Pancreas (tissue), 10 donors: ENCODE measurements at regions not wholly inside any gene's neighbourhood (a gene's known extent, or its start where the extent isn't known, plus 50 kb on each side); places are given as distances from the start of the nearest gene placed in this dataset.

Experiments
- ATAC-seq, 4 donors: fragments of 200-7000 bp; cut with Tn5 transposase; one replicate each; pipeline versions ENCODE4 v1.8.0 to v1.9.1; 2020; ENCODE audit warnings: mild to moderate bottlenecking in 4 of 4, moderate library complexity in 4 of 4
- DNase-seq, 6 donors: peaks; one replicate each; pipeline ENCODE4 v3.0.0-alpha.2; 2020
- FAIRE-seq: peaks from 2 replicates; lab custom pipeline; 2012; peaks lifted over from hg19 to GRCh38; lab: Jason Lieb, UNC
- H3K27ac ChIP-seq, 4 donors: fragments of 200-600 bp; sonication (generic); 1 replicate in 3 of 4; 2 replicates in 1 of 4; pipeline versions ENCODE4 v1.5.0 to v1.8.0; 2020
- H3K27me3 ChIP-seq, 4 donors: fragments of 200-600 bp; one replicate each; pipeline ENCODE4 v1.8.0; 2021
- H3K36me3 ChIP-seq, 3 donors: fragments of 200-600 bp; sonication (generic) in 1 of 3; one replicate each; pipeline versions ENCODE4 v1.5.0 to v1.8.0; 2020 to 2021
- H3K4me1 ChIP-seq, 3 donors: fragments of 200-600 bp; one replicate each; pipeline ENCODE4 v1.8.0; 2021
- H3K4me3 ChIP-seq, 4 donors: fragments of 200-600 bp; sonication (generic) in 2 of 4; one replicate each; pipeline versions ENCODE4 v1.5.0 to v1.8.0; 2020 to 2021
- H3K9me3 ChIP-seq, 4 donors: fragments of 200-600 bp; one replicate each; pipeline ENCODE4 v1.8.0; 2021
- WGBS, 2 donors: extraction: QIAGEN DNeasy Blood & Tissue Kit; methylation state at CpG; one replicate each; pipeline ENCODE4 v1.1.7; 2013; 5-methylcytosine and 5-hydroxymethylcytosine counted together
- intact Hi-C, 3 donors: fragments of 100-400 bp; cut with DNase I; formaldehyde crosslinking; loops; one replicate each; pipeline versions ENCODE4 v1.11.1 to v1.14.2; 2022
- TF ChIP-seq, protein P1 (sequence below), 4 donors: fragments of 200-600 bp; sonication (generic) in 3 of 4; IDR thresholded peaks; one replicate each; pipeline versions ENCODE4 v1.5.0 to v1.8.0; 2021; ENCODE audit warnings: antibody characterized with exemption in 4 of 4
- donor health status: healthy with polysubstance abuse.
- donor health status: DM: no; HTN: no; CAD: no; lungs with moderate emphysema.
- donor health status: DM: no; HTN: no; CAD: no.
- donor health status: control.
- donor health status: control.
- donor health status: Bipolar disorder and iron deficiency.
- donor health status: DM: yes; HTN: yes; CAD: no.
- donor health status: DM: no; HTN: no; CAD: no.
- donor health status: DM: no; HTN: no; CAD: no.
- donor health status: DM: yes; HTN: yes; CAD: no.

DNA sequence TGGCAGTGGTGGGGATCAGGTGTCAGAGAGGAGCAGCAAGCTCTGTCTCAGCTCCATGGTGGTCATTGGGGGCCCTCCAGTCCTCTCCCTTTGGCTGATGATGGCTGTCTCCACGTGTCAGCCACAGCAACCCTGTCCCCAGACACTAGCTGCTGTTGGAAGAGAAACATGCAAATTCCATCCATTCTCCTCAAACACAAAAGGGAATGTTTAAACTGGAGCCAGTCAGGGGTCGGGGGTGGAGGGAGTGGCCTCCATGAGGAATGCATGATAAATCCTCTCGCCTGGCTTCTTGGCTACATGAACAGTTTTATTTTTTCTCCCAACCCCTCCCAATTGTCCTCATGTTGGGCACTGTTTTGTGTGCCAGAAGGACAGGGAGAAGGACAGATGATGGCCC is 86.4 kb downstream of the EDN3 start:
- ATAC-seq: no peak
- TF ChIP-seq, protein P1, sequence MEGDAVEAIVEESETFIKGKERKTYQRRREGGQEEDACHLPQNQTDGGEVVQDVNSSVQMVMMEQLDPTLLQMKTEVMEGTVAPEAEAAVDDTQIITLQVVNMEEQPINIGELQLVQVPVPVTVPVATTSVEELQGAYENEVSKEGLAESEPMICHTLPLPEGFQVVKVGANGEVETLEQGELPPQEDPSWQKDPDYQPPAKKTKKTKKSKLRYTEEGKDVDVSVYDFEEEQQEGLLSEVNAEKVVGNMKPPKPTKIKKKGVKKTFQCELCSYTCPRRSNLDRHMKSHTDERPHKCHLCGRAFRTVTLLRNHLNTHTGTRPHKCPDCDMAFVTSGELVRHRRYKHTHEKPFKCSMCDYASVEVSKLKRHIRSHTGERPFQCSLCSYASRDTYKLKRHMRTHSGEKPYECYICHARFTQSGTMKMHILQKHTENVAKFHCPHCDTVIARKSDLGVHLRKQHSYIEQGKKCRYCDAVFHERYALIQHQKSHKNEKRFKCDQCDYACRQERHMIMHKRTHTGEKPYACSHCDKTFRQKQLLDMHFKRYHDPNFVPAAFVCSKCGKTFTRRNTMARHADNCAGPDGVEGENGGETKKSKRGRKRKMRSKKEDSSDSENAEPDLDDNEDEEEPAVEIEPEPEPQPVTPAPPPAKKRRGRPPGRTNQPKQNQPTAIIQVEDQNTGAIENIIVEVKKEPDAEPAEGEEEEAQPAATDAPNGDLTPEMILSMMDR (IDR thresholded peaks at IDR 0.05): no peak
- H3K27me3 ChIP-seq: no peaks in the 10 kb centered on the region
- H3K4me3 ChIP-seq: no peak overlapping the region
- no peak for DNase-seq
- H3K4me1 ChIP-seq: no peaks in the 10 kb centered on the region
- H3K9me3 ChIP-seq: no peaks in the 10 kb centered on the region
- intact Hi-C loops: no loop called here
- no peak for FAIRE-seq
- no peak overlapping the region for H3K27ac ChIP-seq
- WGBS, 2 donors: 31 to 45% methylated on average over 3 of the region's 3 CpGs
- H3K36me3 ChIP-seq: no peaks in the 10 kb centered on the region

DNA sequence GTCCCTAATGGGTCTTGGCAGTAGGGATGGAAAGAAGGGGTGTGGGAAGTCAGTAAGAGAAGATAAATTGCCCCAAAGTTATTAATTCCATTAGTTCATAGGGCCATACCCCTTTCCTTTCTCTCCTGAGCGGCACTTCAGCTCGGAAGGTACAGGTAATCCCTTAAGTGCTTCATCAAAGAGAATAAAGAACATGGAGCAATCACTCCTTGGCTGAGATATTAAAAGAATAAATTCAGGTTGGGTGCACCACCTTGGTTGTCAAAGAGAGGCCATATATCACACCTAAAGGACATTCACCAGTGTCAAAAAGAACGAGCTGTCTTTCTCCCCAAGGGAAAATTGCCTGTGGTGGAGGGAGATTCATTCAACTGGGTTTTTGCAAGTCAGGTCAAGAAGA is 87.5 kb downstream of the EDN3 start:
- no peak overlapping the region for H3K4me3 ChIP-seq
- no peak overlapping the region for H3K27ac ChIP-seq
- FAIRE-seq: no peak
- no peak for DNase-seq
- intact Hi-C loops: no loop called here
- TF ChIP-seq, protein P1 (IDR thresholded peaks at IDR 0.05): no peak
- no peaks in the 10 kb centered on the region for H3K9me3 ChIP-seq
- H3K4me1 ChIP-seq: no peaks in the 10 kb centered on the region
- no peaks in the 10 kb centered on the region for H3K27me3 ChIP-seq
- 70 to 78% methylated on average over 3 of the region's 3 CpGs for WGBS, 2 donors
- H3K36me3 ChIP-seq: no peaks in the 10 kb centered on the region
- ATAC-seq: no peak

DNA sequence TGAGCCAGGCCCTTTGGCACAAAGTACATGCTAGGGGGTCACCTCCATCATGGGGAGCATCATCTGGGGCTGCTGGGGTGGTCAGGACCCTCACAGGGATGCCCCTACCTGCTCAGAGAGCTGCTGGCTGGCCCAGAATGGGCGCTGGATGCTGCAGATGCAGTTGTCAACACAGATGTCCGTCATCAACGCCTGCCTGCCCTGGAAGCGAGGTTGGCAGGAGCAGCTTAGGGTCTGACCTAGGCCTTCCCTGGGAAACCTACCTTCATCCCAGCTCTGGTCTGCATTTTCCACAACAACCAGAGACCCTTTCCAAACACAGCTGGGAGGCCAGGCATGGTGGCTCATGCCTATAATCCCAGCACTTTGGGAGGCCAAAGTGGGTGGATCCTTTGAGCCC is 88.0 kb downstream of the EDN3 start:
- H3K27ac ChIP-seq: no peak overlapping the region
- intact Hi-C loops: no loop called here
- no peaks in the 10 kb centered on the region for H3K27me3 ChIP-seq
- no peaks in the 10 kb centered on the region for H3K9me3 ChIP-seq
- no peak for FAIRE-seq
- H3K4me3 ChIP-seq: no peak overlapping the region
- no peak for ATAC-seq
- 72 to 85% methylated on average over 4 of the region's 4 CpGs for WGBS, 2 donors
- H3K36me3 ChIP-seq: no peaks in the 10 kb centered on the region
- no peaks in the 10 kb centered on the region for H3K4me1 ChIP-seq
- no peak for DNase-seq
- TF ChIP-seq, protein P1 (IDR thresholded peaks at IDR 0.05): no peak

DNA sequence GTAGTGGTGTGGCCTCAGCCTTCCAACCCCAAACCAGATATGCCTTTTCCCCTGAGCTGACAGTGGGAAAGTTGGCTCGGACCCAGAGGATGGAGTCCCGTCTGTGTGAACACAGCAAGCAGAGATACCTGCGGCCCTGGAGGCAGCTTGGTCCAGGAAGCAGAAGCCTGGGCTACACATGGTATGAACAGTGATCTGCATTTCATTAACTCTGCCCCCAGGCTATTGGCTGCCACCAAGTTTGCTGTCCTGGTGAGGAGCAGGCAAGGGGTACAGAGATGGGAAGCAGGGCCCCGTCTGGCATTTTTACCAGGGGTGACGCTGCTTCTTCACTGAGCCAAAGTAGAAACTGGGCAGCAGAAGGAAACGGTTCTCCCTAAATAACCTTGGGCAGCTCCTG is 90.0 kb downstream of the EDN3 start:
- WGBS, 2 donors: 51 to 57% methylated on average over 6 of the region's 6 CpGs
- Histone ChIP-seq H3K9me3 (no peaks in the 10 kb centered on the region), H3K4me3 (no peak overlapping the region), H3K27ac (no peak overlapping the region), H3K4me1 (no peaks in the 10 kb centered on the region), H3K27me3 (no peaks in the 10 kb centered on the region), H3K36me3 (no peaks in the 10 kb centered on the region)
- DNase-seq (no peak), ATAC-seq (no peak), FAIRE-seq (no peak)
- intact Hi-C loops: no loop called here
- TF ChIP-seq, protein P1 (IDR thresholded peaks at IDR 0.05): no peak

DNA sequence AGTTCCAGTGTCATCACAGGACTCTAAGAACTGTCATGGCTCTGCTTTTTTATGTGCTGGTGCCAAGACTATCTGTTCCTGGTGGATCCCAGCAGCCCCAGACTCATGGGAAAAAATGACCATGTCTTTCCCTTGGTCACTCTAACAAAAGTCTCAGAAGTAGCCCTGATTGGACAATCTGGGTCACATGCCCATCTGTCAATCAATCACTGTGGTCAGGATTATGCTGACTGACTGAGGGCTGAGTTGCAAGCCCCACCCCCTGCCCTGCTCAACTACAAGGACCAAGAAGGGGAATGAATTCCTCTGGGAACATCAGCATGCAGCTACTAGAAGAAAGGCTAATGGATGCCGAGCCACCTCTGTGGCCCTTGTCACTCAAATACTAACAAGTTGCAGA is 91.6 kb downstream of the EDN3 start:
- FAIRE-seq: no peak
- H3K4me3 ChIP-seq: no peak overlapping the region
- H3K27ac ChIP-seq: no peak overlapping the region
- WGBS, 2 donors: 70 to 79% methylated on average over 1 of the region's 1 CpG
- H3K9me3 ChIP-seq: no peaks in the 10 kb centered on the region
- no peak for ATAC-seq
- DNase-seq: no peak
- no peaks in the 10 kb centered on the region for H3K27me3 ChIP-seq
- intact Hi-C loops: no loop called here
- H3K4me1 ChIP-seq: no peaks in the 10 kb centered on the region
- TF ChIP-seq, protein P1 (IDR thresholded peaks at IDR 0.05): no peak
- no peaks in the 10 kb centered on the region for H3K36me3 ChIP-seq
